Liver (tissue), 3 donors: ENCODE measurements at regions not wholly inside any gene's neighbourhood (a gene's known extent, or its start where the extent isn't known, plus 50 kb on each side); places are given as distances from the start of the nearest gene placed in this dataset.

Experiments used
- ATF3 ChIP-seq: IDR thresholded peaks from 2 replicates; pipeline ENCODE4 v1.6.1; 2016; ENCODE audit warnings: antibody characterized with exemption
- CTCF ChIP-seq: fragments of 150-350 bp; IDR thresholded peaks from 2 replicates; pipeline ENCODE4 v1.5.1; 2017; ENCODE audit warnings: improper control_type of control experiment, low read depth, low read length; ENCODE audit not compliant: missing input control
- EGR1 ChIP-seq, 2 donors: IDR thresholded peaks; 2 replicates each; pipeline ENCODE4 v1.6.1; 2016 to 2018; ENCODE audit warnings: antibody characterized with exemption in 2 of 2, low read depth in 2 of 2
- FOXA1 ChIP-seq: IDR thresholded peaks from 2 replicates; pipeline ENCODE4 v1.6.1; 2016; ENCODE audit warnings: antibody characterized with exemption
- GABPA ChIP-seq, 2 donors: IDR thresholded peaks in 1 of 2; conservative IDR thresholded peaks in 1 of 2; 2 replicates each; pipeline ENCODE4 v1.6.1; 2016; ENCODE audit warnings: antibody characterized with exemption in 2 of 2, mild to moderate bottlenecking in 1 of 2, moderate library complexity in 1 of 2
- HNF4A ChIP-seq, 2 donors: conservative IDR thresholded peaks; 2 replicates each; pipeline ENCODE4 v1.6.1; 2016; ENCODE audit warnings: antibody characterized with exemption in 2 of 2, mild to moderate bottlenecking in 2 of 2
- MAX ChIP-seq: IDR thresholded peaks from 2 replicates; pipeline ENCODE4 v1.6.1; 2016; ENCODE audit warnings: antibody characterized with exemption
- RAD21 ChIP-seq, 2 donors: IDR thresholded peaks; 2 replicates each; pipeline ENCODE4 v1.6.1; 2016; ENCODE audit warnings: antibody characterized with exemption in 2 of 2, mild to moderate bottlenecking in 2 of 2
- REST ChIP-seq: IDR thresholded peaks from 2 replicates; pipeline ENCODE4 v1.6.1; 2016; ENCODE audit warnings: antibody characterized with exemption, mild to moderate bottlenecking
- RXRA ChIP-seq, 2 donors: IDR thresholded peaks; 2 replicates each; pipeline ENCODE4 v1.6.1; 2017 to 2018; ENCODE audit warnings: antibody characterized with exemption in 2 of 2, mild to moderate bottlenecking in 1 of 2
- TAF1 ChIP-seq: conservative IDR thresholded peaks from 2 replicates; pipeline ENCODE4 v1.6.1; 2016; ENCODE audit warnings: antibody characterized with exemption, mild to moderate bottlenecking
- YY1 ChIP-seq: IDR thresholded peaks from 2 replicates; pipeline ENCODE4 v1.6.1; 2016; ENCODE audit warnings: antibody characterized with exemption, mild to moderate bottlenecking
- ZBTB33 ChIP-seq: IDR thresholded peaks from 2 replicates; pipeline ENCODE4 v1.6.1; 2016; ENCODE audit warnings: antibody characterized with exemption
- donor health status: healthy.
- donor health status: healthy.

- TF ChIP-seq CTCF (no peak), TAF1 (no peak), REST (no peak), FOXA1 (no peak), GABPA (IDR thresholded peaks at IDR 0.05 in 1 of 2, conservative IDR thresholded peaks at IDR 0.05 in 1 of 2) (no peak), YY1 (no peak), EGR1 (IDR thresholded peaks at IDR 0.05; ENCODE audit: low read depth in 2 of 2) (no peak), RAD21 (IDR thresholded peaks at IDR 0.05) (no peak), HNF4A (conservative IDR thresholded peaks at IDR 0.05) (no peak), RXRA (IDR thresholded peaks at IDR 0.05) (no peak), ATF3 (no peak), MAX (no peak), ZBTB33 (no peak)
Observed at GRCh38 chr5:30436691-30437090, 756.8 kb upstream of the CDH6 start.
